Ascending aorta (tissue), 2 donors: ENCODE measurements at regions not wholly inside any gene's neighbourhood (a gene's known extent, or its start where the extent isn't known, plus 50 kb on each side); places are given as distances from the start of the nearest gene placed in this dataset.

Experiments
- DNase-seq, 2 donors: peaks; one replicate each; pipeline ENCODE4 v3.0.0-alpha.2; 2019; ENCODE audit warnings: low spot score in 2 of 2
- H3K27ac ChIP-seq, 2 donors: fragments of 200-600 bp; sonication (generic); one replicate each; pipeline ENCODE4 v1.5.1; 2016 to 2017; ENCODE audit warnings: mild to moderate bottlenecking in 1 of 2
- H3K27me3 ChIP-seq: fragments of 200-600 bp; sonication (generic); one replicate; pipeline ENCODE4 v1.5.1; 2017
- H3K36me3 ChIP-seq, 2 donors: fragments of 200-600 bp; sonication (generic); one replicate each; pipeline ENCODE4 v1.5.1; 2016
- H3K4me1 ChIP-seq, 2 donors: fragments of 200-600 bp; sonication (generic); one replicate each; pipeline ENCODE4 v1.5.1; 2016 to 2017; ENCODE audit warnings: mild to moderate bottlenecking in 1 of 2
- H3K4me3 ChIP-seq, 2 donors: fragments of 200-600 bp; sonication (generic); one replicate each; pipeline ENCODE4 v1.5.1; 2016 to 2017; ENCODE audit warnings: mild to moderate bottlenecking in 1 of 2
- H3K9me3 ChIP-seq, 2 donors: fragments of 200-600 bp; sonication (generic); one replicate each; pipeline ENCODE4 v1.5.1; 2016
- intact Hi-C: fragments of 100-400 bp; cut with DNase I; formaldehyde crosslinking; loops from one replicate; pipeline ENCODE4 v1.15.1; 2023
- TF ChIP-seq, protein P1 (sequence below), 3 experiments: fragments of 200-600 bp in 2 of 3; fragments of 450-650 bp in 1 of 3; sonication (generic) in 2 of 3; IDR thresholded peaks; one replicate each; pipeline ENCODE4 v1.5.1; 2016 to 2019; ENCODE audit warnings: antibody characterized with exemption in 3 of 3, mild to moderate bottlenecking in 1 of 3, moderate library complexity in 1 of 3

DNA sequence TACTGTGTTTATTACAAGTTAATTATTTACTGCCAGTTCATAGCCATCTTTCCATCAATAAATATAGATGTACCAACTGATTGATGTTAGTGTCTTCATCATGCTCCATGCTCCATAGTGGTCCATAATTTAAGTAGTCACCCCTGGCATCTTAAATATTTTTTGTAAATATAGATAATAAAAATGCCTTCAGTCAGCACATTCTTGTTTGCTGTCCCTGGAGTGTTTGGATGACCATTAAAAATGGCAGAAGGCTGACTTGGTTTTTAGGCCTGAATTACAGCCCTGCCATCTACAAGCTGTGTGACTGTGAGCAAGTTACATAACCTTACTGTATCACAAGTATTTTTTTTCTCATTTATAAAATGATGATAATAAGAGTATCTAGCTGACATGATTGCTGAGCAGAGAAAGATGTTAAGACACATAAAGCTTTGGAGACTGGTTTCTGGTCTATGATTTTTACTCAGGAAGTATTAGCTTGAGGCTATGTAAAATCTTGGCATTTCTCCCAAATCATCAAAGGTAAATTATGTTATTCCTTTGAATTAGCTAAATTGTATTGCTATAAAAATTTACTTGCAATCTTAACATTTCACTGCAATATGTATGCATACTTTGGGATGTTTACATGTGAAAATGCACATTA is 427.2 kb downstream of the USP25 start:
- TF ChIP-seq, protein P1, sequence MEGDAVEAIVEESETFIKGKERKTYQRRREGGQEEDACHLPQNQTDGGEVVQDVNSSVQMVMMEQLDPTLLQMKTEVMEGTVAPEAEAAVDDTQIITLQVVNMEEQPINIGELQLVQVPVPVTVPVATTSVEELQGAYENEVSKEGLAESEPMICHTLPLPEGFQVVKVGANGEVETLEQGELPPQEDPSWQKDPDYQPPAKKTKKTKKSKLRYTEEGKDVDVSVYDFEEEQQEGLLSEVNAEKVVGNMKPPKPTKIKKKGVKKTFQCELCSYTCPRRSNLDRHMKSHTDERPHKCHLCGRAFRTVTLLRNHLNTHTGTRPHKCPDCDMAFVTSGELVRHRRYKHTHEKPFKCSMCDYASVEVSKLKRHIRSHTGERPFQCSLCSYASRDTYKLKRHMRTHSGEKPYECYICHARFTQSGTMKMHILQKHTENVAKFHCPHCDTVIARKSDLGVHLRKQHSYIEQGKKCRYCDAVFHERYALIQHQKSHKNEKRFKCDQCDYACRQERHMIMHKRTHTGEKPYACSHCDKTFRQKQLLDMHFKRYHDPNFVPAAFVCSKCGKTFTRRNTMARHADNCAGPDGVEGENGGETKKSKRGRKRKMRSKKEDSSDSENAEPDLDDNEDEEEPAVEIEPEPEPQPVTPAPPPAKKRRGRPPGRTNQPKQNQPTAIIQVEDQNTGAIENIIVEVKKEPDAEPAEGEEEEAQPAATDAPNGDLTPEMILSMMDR (IDR thresholded peaks at IDR 0.05): no peak
- H3K36me3 ChIP-seq: no peaks in the 10 kb centered on the region
- no peak for DNase-seq
- H3K9me3 ChIP-seq: no peaks in the 10 kb centered on the region
- no peaks in the 10 kb centered on the region for H3K4me1 ChIP-seq
- H3K27me3 ChIP-seq: no peaks in the 10 kb centered on the region
- intact Hi-C loops: no loop called here
- no peak overlapping the region for H3K27ac ChIP-seq
- no peak overlapping the region for H3K4me3 ChIP-seq

DNA sequence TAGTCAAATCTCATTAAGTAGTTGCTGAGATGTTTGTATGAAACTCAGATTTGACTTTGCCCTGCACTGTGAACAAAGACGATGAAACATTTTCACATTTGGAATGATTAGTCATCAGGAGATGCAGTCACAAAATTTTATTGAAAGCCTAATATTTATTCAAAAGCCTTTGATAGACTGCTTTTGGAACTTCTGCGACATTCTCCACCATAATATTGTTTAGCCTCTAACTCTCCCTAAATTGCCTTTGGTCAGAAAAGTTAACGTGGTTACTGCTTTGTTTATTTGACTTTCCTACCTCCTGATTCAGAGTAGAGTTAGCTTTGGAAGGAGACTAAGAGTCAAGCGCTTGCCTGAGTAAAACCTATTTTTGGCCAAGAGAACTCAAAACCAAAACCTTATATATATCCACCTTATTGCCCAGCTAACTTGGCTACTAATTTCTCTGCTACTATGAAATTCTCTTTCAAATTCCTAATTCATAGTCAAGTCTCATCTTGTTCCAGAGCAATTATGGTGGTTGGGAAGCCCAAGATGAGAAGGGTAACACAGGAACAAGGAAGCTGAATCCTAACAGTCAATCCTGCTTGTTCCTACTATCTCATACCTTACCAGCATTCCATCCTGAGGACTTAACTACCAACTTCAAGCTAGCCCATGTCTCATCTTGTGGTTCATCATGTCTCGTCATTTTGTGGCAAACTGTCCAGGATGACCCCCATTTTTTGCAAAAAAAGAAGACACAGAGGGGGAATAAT is 429.6 kb downstream of the USP25 start:
- H3K27me3 ChIP-seq: no peaks in the 10 kb centered on the region
- no peaks in the 10 kb centered on the region for H3K36me3 ChIP-seq
- intact Hi-C loops: no loop called here
- H3K4me1 ChIP-seq: no peaks in the 10 kb centered on the region
- H3K9me3 ChIP-seq: no peaks in the 10 kb centered on the region
- TF ChIP-seq, protein P1 (IDR thresholded peaks at IDR 0.05): no peak
- no peak overlapping the region for H3K4me3 ChIP-seq
- DNase-seq: no peak
- peak overlapping the region; percentile 17 to 55 for H3K27ac ChIP-seq

DNA sequence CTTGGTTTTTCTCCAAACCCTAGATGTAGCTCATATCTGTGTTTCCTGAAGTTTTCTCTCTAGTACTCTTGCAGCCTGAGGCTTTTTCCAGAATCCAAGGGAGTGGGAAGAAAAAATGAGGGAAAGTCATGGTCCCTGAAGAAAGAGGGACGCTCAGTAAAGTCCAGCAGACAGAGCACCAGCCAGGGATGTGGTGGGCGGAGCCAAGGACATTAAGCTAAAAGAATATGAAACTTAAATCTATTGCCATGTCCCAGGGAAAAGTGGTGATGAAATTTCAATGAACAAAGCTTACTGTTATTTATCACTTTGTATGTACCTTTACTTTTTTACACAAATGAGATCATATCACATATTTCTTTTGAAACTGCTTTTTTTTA is 430.2 kb downstream of the USP25 start:
- DNase-seq: no peak
- Histone ChIP-seq H3K27me3 (no peaks in the 10 kb centered on the region), H3K36me3 (no peaks in the 10 kb centered on the region), H3K27ac (peak overlapping the region; percentile 17 to 55), H3K4me1 (no peaks in the 10 kb centered on the region), H3K9me3 (no peaks in the 10 kb centered on the region), H3K4me3 (no peak overlapping the region)
- intact Hi-C loops: no loop called here
- TF ChIP-seq, protein P1 (IDR thresholded peaks at IDR 0.05): no peak

DNA sequence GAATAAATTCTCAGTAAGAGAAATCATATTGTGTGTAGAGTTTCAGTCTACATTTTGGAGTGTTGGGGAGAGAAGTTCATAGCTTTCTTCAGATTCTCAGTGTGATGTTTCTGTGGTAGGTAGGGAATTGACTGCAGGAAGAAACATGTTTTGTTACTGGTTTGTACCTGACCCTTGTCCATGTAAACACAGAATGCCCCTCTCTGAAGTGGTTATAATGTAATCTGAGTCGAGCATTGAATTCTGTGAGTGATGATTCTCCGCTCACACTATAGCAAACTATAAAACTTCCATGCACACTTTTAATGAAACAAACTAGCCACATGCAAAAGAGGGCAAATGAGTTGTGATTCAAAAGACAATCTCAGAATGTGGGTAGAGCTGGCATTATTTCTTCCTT is 433.2 kb downstream of the USP25 start:
- H3K4me3 ChIP-seq: no peak overlapping the region
- TF ChIP-seq, protein P1 (IDR thresholded peaks at IDR 0.05): no peak
- intact Hi-C loops: no loop called here
- H3K27me3 ChIP-seq: no peaks in the 10 kb centered on the region
- H3K9me3 ChIP-seq: no peaks in the 10 kb centered on the region
- H3K4me1 ChIP-seq: no peaks in the 10 kb centered on the region
- DNase-seq: no peak
- H3K27ac ChIP-seq: no peak overlapping the region
- no peaks in the 10 kb centered on the region for H3K36me3 ChIP-seq

DNA sequence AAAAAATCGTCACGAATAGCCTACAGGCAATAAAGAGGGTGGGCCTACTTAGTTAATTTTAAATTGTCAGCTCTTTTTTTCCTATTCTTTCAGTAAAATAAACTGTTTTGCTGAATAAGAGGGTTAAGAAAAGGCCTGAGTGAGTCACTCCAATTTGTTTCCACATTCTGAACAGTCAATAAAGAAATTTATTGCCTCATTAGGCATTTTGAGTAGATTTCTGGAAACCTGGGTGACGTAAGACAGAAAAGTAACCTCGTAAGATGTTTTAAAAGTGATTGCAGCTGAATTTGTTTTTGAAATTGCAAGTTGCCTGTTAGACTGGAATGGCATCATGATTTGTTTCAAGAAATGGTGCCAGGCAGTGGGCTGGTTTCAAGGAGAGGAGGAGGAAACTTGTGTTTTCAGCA is 439.3 kb downstream of the USP25 start:
- H3K9me3 ChIP-seq: no peaks in the 10 kb centered on the region
- no peak for DNase-seq
- no peak overlapping the region for H3K4me3 ChIP-seq
- intact Hi-C loops: no loop called here
- no peaks in the 10 kb centered on the region for H3K27me3 ChIP-seq
- no peaks in the 10 kb centered on the region for H3K36me3 ChIP-seq
- no peak overlapping the region for H3K27ac ChIP-seq
- TF ChIP-seq, protein P1 (IDR thresholded peaks at IDR 0.05): no peak
- no peaks in the 10 kb centered on the region for H3K4me1 ChIP-seq
